ENCODE measurements at regions not wholly inside any gene's neighbourhood (a gene's known extent, or its start where the extent isn't known, plus 50 kb on each side); places are given as distances from the start of the nearest gene placed in this dataset.

DNA sequence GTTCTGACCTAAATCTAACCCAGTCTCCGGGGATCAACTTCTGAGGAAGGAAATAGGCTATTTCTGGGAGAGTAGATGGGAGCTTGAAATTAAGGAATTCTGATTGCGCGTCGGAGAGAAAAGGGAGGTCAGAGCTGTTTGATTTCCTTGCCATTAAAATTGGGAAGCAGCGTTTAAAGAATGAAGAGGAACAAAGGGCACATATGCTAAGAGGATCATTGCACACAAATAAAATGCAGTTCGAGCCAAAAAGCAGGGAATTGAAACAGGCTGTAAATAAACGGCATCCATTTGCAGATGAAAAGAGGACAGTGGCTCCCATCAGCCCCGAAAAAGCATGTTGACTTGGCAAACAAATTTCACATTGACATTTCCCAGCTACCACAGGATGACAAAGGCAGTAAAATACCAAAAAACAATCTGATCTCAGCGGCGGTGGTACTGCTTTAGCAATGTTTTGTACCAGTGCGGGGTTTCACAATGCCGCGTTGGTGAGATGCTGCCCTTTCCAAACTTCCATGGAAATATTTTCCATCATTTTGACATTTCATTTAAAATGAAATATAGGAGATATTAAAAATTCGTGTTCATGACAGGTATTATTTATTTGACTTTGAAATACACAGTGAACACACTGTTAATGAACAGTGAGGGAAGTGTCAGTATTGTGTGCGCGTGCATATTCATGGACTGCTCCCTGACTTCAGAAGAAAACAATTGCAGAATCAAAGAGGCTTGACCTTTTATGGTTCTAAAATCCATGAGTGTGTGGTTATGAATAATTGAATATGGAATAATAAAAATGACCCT lies 108.8 kb downstream of the SQOR start:
- DNase-seq: no peak

DNA sequence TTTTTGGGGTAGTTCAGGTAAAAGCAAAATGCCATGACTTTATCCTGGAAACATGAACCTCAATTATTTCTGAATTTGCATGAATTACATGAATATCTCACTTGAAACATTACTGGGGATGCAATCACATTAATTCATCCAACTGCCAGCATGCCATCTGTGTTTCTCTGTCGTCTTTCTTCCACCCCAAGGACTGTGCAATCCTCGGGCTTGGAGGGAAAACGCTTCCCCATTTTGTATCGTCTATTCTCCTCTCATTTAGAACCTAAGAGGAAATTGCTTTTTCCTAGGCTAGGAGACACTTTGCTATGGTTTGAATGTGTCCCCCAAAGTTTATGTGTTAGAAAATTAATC lies 109.4 kb downstream of the SQOR start:
- DNase-seq: no peak

DNA sequence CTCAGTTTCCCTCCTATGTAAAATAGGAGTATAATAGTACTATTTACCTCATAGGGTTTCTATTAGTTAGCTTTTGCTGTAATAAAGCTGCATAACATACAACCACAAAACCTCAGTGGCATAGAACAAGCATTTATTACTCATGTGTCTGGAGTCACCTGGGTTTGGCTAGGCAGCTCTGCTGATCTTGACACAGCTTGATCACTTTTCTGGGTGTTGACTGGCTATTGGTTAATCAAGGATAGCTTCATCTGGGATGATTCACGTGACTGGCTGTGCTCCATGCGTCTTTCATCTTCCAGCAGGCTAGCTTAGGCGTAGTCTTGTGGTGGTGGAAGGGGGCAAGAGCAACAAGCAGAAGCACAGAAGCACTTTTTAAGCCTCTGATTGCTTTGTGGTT lies 112.6 kb downstream of the SQOR start:
- DNase-seq: no peak

DNA sequence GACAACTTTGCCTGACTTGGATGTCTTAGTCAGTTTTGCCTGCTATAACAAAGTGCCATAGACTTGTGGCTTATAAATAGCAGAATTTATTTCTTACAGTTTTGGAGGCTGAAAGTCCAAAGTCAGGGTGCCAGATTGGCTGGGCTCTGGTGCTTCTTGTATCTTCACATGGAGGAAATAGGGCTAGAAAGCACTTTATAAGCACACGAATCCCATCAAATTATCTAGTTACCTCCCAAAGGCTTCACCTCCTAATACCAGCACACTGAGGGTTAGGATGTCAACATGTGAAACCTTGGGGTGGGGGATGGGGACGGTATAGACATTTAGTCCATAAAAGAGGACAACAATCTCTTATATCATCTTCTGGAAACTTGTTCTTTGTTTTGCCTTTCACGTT lies 116.8 kb downstream of the SQOR start:
- no peak for DNase-seq

DNA sequence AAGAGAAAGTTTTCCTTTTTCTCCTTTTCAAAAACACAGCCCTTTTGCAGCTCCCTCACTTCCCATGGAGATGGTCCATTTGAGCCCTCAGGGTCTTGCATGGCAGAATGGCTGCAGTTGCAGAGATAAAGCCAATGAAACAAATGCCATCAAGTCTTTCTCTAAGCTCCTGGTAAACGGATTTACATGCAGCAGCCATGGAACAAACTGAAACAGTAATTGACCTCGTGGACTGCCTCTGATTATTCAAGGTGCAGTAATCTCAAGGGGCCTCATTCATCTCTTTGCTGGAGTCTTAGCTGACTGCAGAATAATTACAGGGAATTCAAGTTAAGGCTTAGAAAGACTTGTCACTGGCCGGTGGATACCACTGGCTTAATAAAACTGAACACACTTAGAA lies 125.1 kb downstream of the SQOR start:
- no peak for DNase-seq

DNA sequence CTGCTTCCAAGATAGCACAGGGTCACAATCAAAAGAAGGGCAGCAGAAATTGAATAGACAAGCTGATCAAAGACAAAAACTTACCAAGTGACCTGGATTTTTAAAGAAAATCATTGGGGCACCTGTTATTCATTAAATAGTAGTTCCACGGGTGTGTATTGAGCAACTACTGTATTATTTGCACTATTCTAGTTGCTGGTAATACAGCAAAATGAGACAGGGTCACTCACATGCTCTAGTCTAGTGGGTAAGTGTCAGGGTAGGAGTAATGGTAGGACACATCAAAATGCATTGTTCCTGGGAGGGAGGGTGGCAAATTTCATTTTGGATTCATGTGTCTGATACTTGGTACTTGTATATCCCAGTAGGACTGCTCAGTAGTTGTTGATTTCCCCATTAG lies 127.9 kb downstream of the SQOR start:
- DNase-seq: no peak

DNA sequence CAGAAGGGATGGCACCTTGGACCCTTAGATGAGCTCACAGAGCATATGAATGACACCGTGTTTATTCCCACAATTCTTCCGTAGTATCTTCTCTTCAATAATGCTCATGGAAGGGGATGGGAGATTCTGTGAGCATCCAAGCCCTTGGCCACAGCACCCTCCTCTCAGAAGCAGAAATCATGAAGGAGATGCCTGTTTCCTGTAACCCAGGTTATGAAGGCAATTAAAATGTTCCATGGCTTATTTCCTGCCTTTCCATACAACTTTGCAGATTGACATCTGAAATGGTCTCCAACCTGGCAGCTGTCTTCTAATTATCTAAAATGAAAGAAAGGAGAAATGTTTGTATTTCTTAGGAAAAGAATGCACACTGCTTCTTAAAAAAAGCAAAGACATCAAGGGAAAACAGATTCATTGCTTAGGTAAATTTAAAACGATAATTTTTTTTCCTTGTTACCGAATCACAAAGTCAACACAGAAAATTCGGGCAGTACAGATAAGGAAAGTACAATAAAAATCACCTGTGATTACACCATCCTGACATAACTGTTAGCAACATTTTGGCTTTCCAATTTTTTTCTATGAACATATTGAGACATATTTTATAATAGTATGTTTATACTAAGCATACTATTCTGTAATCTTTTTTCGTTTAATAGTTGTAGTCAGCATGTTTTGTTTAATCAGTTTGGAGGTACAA lies 128.5 kb downstream of the SQOR start:
- no peak for DNase-seq

DNA sequence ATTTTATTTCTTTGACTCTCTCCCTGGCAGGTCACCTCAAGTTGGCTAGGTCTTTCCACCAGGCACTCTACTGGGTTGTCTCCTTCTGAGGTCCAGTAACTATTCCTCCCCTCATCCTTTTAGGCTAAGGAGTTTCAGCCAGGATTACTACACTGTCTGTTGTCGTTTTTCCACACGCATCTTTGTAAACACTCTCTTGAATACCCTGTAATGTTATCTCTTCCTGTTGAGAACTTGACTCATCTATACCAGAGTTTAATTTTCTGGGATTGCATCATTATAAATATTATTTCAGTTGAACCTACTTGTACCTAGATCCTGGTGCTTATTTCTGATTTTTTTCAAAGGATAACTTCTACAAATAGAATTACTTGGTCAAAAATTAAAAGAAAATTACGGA lies 138.3 kb downstream of the SQOR start:
- DNase-seq: no peak

DNA sequence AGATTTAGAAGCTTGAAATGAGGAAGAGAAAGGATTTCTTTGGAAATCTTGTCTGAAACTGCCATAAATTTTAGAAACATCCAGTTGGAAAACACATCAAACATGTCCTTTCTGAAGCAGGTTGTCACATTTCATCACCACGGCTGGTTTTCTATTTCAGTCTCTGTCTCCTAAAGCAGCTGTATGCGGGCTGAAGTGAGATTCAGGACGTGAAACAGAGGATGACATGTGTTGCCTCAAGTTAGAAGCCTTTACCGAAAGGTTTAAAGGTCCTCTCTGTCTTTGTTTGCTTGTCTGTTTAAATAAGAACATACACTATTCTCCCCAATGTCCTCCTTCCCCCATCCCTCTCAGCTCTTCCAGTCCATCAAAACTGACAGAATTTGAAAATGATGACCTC lies 141.9 kb downstream of the SQOR start:
- no peak for DNase-seq

DNA sequence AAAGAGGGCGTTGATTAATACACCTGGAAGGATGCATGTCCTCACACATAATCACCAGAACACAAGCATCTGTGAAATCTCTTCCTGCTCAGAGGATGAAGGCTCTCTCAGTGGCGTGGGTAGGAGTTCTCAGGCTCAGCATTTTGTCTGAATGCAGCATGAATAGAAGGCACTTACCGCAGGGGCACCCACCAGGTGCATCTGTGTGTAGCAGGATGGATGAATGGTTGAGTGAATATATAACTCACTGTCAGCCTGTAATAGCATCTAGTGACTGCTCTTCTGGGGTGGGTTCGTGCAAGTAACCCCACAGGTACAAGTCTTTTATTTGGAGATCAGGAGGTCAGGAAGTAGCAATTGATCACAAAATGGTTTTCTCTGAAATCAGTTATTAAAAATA lies 143.0 kb downstream of the SQOR start:
- no peak for DNase-seq

DNA sequence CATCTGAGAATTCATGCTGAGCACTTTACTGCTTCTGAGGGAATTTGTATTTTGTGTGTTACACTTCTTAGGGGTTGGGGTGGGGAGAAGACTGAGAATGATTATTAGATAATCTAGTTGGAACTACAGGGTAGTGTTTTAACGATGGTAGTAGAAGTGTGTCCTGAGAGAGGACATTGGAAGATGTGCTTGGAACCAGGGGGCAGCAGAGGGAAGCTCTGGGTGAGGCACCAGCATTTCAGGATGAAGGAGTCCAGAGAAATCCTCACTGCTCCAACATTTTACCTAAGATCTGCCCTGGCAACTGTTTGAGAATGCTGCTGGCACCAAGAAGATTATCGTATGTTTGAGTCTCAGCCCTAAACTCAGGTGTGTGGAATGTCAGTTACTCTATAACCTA lies 145.5 kb downstream of the SQOR start:
- no peak for DNase-seq

DNA sequence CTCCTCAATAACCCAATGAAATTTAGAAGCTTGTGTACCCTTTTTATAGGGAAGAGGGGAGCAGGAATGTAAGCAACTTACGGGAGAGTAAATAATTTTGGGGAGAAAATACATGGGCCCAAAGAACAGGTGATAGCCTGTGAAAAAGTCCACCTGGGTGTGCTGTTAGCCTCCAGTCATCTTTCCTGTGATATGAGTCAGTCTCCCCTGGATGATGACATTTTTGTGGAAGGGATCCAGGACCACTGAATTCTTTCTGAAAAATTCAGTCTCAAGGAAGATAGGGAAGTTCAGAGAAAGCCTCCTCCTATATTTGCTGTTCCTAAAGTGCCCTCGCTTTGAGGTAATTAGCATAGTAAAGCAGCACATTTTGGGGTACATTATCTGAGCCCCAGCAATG lies 149.8 kb downstream of the SQOR start:
- no peak for DNase-seq

DNA sequence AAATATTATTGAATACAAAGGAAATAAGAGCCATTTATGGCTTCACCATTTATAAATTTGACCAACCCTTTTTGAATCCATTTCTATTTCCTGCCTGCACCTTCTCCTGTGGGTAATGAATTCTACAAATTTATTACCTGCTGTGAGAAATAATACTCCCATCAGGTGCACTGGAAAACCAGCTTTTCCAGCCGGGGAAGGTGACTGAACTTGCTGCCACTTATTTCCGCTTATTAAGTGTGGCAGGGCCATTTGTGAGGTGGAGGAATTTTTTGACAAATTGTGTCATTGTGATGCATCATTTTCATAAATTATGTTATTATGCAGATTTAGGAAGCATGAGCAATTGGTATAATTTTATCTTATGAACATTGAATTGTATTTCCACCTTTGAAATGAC lies 151.1 kb downstream of the SQOR start:
- no peak for DNase-seq

DNA sequence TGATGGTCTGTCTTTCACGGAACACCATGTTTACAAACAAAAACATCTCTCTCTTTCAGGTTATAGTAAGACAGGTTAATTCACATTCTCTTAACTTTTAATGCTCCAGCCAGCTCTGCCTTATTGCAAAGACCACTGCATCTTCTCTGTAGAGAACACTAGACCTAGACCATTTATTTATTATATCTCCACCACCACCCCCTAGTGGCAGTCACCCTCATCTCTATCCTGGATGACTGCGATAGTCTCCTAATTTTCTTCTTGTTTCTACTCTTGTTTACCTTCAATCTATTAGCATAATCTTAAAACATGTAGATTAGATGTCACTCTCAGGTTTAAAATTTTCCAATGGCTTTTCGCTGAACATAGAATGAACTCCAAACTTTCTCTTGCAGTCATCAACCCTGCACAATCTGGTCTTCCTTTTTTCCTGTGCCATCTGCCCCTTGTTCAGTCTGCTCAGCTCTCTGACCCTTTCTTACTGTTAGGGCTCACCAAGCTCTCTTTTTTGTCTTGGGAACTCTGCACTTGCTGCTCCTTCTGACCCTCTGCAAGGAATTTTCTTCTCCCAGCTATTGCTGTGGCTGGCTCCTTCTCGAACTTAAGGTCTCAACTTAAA lies 155.6 kb downstream of the SQOR start:
- DNase-seq: no peak

DNA sequence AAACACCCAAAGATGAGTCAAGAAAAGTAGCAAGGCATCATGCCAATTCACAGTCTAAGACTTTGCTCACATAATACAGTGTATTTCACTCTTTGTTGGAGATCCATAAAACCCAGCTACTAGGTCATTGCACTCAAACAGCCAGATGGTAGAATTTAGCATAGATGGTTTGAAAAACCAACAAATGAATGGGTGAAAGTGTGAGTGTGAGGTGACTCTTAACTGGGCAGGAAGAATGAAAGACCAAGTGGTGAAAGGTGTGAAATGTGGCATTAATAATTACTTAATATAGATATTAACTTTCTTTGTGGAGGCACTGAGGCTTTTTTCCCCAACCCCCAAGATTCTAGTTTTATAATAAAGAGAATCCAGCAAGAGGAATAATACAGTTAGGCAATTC lies 159.5 kb downstream of the SQOR start:
- DNase-seq: no peak

DNA sequence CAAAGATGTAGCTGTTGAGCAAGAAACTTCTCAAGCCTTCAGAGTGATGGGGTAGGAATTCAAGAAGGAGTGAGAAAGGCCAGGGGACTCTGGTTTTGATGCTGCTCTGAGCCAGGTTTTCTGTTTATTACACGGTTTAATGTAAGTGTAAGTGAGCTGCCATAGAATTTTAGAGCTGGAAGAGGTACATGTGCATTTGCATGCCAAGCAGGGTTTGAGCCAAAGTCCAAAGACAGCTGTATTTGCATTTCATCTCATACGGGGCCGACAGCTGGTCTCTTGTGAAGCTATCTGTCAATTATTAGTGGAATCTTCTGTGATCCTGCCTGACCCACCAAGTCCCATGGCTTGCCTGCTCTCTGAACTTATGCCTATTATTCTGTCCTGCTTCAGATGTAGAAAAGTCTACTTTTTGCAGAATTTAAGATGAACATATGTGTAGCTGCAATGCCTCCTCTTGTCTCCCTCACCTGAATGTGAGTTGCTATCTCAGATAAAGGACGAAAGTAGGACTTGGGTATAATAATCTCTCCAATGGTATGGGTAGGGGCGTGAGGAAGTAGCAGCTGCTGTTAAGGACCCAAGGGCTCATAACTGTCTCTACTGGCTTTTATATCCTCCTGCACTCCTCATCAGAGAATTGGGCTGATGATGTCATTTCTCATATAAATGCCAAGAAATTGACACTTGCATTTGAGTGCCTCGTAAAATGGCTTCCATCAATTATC lies 160.0 kb downstream of the SQOR start:
- DNase-seq: peak; percentile 66

DNA sequence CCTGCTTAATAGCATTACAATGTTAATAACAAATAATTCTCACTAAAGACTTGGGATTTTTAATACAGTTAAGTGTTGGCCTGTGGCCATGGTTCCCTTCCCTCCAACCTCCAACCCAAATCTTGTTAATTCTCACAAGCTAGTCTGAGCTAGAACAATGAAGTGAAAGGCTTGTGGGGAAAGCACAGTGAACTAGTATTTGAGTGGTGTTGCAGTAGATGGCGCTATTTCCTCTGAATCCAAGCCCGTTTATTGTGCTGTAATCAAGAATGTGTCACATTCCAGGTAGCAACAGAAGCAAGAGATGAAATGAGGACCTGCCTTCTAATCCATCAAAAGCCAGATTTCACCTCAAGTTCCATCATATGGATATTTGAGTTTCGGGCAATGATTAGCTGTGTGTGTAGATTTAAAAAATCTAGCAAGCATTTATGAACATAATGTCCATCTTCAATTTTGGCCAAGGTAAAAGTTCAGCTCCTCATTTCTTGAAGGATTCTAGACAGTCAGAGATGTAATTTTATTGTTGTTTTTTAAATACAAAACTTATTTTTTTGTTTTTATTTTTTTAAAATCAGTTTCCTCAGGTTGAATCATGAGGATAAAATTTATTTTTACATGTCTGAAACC lies 160.7 kb downstream of the SQOR start:
- DNase-seq: peak; percentile 66

DNA sequence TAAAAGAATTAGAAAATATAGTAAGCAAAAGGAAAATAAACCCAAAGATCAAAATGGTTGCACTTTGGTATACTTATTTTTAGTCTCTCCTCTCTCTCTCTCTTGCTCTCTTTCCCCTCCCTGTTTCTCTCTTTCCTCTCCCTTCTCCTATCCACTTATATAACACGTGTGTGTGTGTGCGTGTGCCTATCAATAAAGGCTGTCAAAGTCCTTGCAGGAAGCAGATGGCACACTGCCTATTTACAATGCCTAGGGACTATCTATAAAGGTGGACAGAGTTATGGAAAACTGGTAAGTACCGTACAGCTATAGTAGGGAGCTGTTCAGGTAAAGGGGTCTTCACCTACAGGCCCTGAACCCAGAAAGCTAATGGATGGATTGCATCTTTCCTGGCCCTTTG lies 161.6 kb downstream of the SQOR start:
- no peak for DNase-seq

DNA sequence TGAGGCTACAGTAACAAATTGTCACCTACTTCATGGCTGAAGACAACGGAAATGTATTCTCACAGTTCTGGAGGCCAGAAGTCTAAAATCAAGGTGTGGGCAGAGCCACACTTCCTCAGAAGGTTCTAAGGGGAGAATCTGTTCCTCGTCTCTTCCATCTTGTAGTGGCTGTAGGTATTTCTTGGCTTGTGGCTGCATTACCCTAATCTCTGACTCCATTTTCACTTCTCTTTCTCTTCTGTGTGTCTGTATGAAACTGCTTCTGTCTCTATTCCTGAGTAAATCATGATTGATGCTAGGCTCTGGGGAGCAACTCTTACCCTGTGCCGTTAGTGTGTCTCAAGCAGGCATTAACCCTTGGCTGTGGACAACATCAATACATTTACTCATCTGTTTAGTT lies 164.7 kb downstream of the SQOR start:
- no peak for DNase-seq

DNA sequence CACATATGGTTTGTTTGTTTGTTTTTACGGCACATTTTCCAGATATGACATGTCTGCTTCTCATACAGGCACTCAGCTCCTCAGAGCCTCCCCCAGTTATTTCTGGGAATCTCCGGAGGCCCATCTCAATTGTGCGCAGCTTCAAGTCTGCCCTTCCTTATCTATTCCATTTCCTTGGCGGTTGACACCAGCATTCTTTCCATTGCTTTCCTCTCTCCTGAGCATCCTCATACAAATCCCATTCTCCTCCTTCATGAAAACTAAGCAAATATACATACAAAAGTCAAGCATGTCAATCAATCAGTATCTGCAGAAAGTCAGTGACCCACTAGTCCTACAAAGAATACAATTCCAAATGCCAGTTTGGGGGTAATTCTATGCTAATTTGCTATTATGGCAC lies 166.7 kb downstream of the SQOR start:
- DNase-seq: no peak

DNA sequence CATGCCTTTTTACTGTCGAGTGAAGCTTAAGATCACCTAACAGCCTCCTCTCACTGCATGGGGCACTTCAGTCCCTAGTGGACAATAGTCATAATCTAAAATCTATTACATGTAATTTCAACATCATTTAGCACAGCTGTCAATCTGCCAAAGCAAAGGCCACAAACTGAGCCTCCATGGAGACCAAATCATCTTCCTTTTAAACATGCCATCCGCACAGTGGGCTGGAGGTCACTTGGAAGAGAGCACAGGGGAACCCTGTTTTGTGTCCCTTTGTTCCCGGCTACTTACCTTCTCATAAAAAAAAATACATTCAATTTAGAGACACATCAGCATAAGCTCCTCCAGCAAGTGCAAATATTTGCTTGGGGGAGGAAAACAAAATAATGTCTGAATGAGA lies 167.3 kb downstream of the SQOR start:
- DNase-seq: peak; percentile 68

DNA sequence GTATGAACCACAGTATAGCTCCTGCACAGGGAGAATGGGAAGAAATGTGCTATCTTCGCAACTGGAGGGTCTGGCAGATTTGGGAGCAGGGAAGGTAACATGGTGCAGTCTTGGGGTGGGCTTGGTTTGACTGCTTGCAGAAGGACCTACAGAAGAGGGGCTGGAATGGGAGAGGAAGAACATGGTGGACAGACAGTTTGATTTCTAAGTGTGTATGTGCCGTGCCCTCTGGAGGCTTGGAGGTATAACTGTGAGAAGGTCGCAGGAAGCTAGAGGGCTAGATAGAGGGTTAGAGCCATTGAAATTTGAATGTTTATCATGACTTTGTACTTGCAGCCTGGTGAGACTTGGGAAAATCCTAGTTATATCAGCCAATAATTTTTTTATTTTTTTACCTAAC lies 169.2 kb downstream of the SQOR start:
- no peak for DNase-seq

DNA sequence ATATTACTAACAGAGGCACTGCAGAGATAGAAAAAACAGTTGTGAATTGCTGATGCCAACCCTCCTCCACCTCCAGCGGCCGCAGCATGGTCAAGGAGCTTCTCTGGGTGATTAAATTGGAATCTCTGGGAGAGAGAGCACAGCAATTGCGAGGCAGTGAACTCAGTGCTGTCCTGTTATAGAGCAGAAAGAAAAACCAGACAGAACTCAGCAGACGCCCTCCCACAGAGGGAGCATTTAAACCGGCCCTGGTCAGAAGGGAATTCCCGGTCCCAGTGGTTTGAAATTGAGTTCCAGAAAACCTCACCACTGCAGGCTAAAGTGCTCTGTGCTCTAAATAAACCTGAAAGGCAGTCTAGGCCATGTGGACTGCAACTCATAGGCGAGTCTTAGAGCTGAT lies 175.4 kb downstream of the SQOR start:
- DNase-seq: no peak

All from NCI-H1105 (cell line).